ENCODE measurements at regions not wholly inside any gene's neighbourhood (a gene's known extent, or its start where the extent isn't known, plus 50 kb on each side); places are given as distances from the start of the nearest gene placed in this dataset.
"Not testable (repeated sequence)": the region's sequence is repeated elsewhere in the genome, so short reads cannot be mapped to it uniquely, and the experiment has no call there.

DNA sequence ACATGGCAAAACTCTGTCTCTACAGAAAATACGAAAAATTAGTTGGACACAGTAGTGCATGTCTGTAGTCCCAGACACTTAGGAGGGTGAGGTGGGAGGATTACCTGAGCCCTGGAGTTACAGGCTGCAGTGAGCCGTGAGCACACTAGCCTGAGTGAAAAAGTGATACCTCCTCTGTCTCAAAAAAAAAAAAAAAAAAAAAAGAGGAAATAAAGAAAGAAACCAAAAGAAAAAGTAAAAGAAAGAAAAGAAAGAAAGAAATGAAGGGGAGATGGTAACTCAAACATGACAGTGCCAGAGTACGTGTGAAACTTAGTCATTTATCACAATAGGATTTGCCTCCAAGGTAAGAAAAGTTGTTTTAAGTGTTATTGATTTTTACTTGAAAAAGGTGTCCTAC, 407.0 kb upstream of the MGAT4C start:
- no peak for DNase-seq (ENCODE audit: low read depth in 4 of 4, low spot score in 3 of 4)

DNA sequence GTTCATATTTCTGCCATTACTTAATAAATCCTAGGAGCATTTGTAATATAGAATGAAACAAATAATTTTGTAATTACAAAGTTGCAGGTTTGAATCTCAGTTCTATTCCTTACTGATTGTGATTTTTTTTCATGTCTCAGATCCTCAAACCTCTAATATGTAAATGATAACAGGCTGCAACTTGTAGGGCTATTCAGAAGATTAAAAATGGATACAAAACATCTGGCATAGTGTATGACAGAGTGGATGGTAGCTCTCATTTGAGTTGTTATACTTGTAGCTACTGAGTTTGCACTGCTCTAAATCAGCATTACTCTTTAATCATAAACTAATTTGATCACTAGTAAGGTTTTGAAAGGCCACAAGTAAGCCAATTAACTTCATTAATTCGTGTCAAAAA, 406.3 kb upstream of the MGAT4C start:
- DNase-seq (ENCODE audit: low read depth in 4 of 4, low spot score in 3 of 4) = no peak

DNA sequence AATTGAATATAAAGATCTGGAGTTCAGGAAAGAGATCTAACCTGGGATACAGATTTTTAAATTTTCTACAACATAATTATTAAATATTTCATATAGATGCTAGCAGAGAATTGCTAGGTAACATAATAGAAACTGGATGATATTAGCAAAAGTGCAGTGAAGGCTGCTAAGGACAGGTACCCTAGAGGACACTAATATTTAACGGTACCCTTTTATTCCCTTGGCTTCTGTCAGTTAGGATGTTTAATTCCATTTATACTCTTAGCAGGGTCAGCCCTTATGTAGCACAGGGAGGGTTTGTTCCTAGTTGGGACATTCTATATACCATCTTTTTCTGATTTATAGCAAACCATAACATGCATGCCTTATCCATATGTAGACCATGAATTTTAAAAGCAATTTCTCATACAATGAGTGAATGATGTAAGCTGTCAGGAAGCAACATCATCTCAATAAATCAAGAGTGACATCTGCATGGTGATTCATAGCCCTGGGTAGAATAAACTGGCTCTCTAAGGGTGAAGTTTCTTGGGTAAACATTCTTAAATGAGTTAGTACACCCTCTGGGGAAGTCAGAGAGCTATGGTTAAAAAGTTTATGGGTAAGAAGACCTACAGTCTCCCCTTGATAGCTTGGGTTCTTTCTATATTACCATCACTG, 404.4 kb upstream of the MGAT4C start:
- no peak for DNase-seq (ENCODE audit: low read depth in 4 of 4, low spot score in 3 of 4)

DNA sequence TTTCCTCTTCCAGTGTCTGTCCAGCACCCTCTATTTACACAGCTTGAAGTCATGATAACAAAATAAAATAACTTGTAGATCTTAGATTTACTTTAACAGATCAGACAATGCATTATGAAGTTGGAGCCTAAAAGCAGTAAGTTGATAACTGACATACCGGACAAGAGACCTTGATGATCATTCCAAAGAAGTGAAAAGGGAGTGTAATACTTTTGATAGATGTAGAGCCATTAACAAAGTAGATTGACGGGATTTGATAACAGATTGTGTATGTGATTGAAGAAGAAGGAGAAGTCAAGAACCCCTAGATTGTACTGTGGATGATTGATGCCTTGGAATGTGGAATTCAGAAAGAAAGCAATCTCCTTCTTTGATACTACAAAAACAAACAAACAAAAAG, 403.8 kb upstream of the MGAT4C start:
- no peak for DNase-seq (ENCODE audit: low read depth in 4 of 4, low spot score in 3 of 4)

DNA sequence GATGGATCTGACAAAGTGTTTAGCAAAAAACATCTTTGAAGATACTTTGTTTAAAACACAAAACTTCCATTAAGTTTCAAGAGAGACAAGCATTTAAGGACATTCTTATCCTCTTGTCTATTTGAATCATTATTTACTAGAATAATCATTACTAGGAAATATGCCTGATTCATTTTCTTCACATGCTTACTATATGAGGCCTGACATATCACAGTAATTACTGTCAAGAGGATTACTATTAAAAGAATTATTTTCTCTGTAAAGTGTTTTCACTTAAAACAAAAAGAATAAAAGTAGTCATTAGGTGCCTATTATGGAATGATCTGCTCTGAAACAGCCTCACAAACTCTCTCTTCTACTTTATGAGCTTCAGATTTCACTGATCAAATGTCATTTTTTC, 402.1 kb upstream of the MGAT4C start:
- no peak for DNase-seq (ENCODE audit: low read depth in 4 of 4, low spot score in 3 of 4)

GRCh38 chr12:86647800-86648199, 391.6 kb upstream of the MGAT4C start:
- no peak for DNase-seq (ENCODE audit: low read depth in 4 of 4, low spot score in 3 of 4)

GRCh38 chr12:86634456-86635410, 378.5 kb upstream of the MGAT4C start:
- DNase-seq (ENCODE audit: low read depth in 4 of 4, low spot score in 3 of 4) = no peak

- DNase-seq (ENCODE audit: low read depth in 4 of 4, low spot score in 3 of 4) = no peak
These were observed 370.8 kb upstream of the MGAT4C start for GRCh38 chr12:86627001-86627400.

DNA sequence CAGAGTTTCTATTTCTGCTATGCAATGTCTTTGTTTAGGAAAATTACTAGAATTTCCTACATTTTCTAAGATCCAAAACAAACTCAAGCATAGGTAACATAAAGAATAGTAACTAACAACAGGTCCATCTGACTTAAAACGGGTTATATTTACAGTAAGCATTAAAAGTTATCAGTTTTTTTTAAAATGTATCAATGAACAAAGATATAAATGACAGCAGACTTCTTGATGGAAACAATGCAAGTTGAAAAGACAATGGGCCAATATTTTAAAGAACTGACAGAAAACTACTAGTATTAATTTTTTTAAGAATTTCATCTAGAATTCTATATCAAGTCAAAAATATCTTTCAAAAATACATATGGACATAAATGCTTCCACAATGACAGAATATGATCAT, 367.1 kb upstream of the MGAT4C start:
- no peak for DNase-seq (ENCODE audit: low read depth in 4 of 4, low spot score in 3 of 4)

- DNase-seq (ENCODE audit: low read depth in 4 of 4, low spot score in 3 of 4) = no peak
These were observed 365.8 kb upstream of the MGAT4C start for GRCh38 chr12:86621957-86622356.

- DNase-seq (ENCODE audit: low read depth in 4 of 4, low spot score in 3 of 4) = peak in 1 of 4 donors; percentile 5
These were observed 357.1 kb upstream of the MGAT4C start for GRCh38 chr12:86613311-86613710.

- DNase-seq (ENCODE audit: low read depth in 4 of 4, low spot score in 3 of 4) = no peak
These were observed 352.4 kb upstream of the MGAT4C start for GRCh38 chr12:86608638-86609037.

DNA sequence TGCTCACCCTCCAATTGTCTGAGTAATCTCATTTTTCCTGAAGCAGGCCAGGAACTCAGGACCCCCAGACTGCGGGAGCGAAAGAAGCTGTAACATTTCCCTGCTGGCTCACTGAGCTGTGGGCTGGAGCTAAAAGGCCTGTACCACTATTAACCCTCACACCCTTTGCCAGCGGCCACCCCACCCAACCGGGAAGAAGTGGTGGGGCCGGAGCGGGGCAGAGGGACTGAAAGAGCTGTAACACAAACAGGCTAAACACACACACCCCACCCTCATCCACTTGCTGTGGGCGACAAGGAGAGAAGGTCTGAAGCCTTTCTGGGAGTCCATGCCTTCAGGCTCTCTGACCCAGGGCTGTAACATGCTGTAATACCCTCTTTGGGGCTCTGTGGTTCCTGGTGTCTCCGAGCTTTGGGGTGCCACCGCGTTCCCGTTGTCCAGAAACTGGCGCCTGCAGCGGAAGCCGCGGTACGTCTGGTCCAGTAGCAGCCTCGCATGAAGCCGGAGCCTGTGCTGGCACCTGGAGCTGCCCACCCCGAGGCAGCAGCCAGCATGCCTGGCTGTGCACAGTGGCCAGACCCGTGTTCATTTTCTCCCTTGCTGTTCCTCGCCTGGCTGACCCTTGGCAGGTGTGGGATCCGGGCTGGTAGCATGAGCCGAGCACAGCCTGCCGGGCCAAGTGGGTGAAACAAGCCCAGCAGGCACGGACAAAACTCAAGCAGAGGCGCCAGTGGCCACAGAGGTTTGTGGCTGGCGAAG, 345.5 kb upstream of the MGAT4C start:
- no peak for DNase-seq (ENCODE audit: low read depth in 4 of 4, low spot score in 3 of 4)

GRCh38 chr12:86600664-86601231, 344.6 kb upstream of the MGAT4C start:
- DNase-seq (ENCODE audit: low read depth in 4 of 4, low spot score in 3 of 4) = no peak

DNA sequence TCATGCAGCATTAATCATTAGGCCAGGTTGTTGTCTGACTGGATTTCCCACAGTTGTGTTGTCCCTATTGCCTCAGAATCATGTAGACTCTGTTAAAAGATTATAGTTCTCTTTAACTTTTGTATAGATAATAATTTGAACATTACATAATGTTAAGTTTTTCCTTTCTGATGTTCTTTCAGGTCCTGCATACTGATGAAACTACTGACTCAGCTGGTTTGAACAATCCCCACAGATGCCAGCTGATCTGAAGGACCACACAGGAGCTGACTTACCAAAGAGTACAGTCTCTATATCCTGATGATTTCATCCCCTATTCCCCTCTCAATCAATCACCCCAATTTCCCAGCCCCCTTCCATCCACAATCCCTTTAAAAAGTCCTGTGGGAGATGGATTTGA, 341.2 kb upstream of the MGAT4C start:
- DNase-seq (ENCODE audit: low read depth in 4 of 4, low spot score in 3 of 4) = no peak

- no peak for DNase-seq (ENCODE audit: low read depth in 4 of 4, low spot score in 3 of 4)
These were observed 334.1 kb upstream of the MGAT4C start for GRCh38 chr12:86590296-86590695.

GRCh38 chr12:86574143-86574542, 318.0 kb upstream of the MGAT4C start:
- no peak for DNase-seq (ENCODE audit: low read depth in 4 of 4, low spot score in 3 of 4)

DNA sequence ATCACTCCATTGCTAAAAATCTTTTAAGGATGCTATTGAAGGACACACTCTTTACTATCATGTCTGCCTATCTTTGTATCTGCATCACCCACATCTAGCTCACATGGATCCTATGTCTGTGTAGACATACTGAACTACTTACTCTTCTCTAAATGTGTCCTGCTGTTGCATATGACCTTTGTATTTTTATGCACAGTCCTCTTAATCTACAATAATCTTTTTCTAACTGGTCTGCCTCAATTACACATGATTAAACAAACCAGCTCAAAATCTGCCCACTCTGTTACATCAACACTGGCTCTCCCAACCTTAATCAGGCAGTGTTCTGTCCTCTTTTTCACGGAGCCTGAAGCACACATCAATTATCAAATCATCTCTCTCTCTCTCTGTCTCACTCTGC, 316.3 kb upstream of the MGAT4C start:
- DNase-seq (ENCODE audit: low read depth in 4 of 4, low spot score in 3 of 4) = no peak

- DNase-seq (ENCODE audit: low read depth in 4 of 4, low spot score in 3 of 4) = no peak
These were observed 308.8 kb upstream of the MGAT4C start for GRCh38 chr12:86565038-86565437.

DNA sequence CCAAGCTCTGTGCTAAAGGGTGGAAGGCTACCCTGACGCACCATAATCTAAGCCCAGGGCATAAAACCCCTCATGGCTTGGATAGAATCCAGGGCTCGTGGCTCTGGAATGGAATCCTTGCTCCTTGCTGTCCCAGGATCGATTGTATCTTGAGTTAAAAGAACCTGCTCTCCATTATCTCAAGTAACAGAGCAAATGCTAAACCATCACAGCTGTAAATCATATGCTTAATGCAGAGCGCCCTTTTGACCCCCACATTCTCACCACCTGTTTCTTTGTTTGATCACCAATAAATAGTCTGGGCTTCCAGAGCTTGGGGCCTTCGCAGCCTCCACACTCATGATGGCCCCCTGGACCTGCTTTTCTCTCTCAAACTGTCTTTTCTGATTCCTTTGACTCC, 299.3 kb upstream of the MGAT4C start:
- DNase-seq (ENCODE audit: low read depth in 4 of 4, low spot score in 3 of 4) = not testable (repeated sequence)

DNA sequence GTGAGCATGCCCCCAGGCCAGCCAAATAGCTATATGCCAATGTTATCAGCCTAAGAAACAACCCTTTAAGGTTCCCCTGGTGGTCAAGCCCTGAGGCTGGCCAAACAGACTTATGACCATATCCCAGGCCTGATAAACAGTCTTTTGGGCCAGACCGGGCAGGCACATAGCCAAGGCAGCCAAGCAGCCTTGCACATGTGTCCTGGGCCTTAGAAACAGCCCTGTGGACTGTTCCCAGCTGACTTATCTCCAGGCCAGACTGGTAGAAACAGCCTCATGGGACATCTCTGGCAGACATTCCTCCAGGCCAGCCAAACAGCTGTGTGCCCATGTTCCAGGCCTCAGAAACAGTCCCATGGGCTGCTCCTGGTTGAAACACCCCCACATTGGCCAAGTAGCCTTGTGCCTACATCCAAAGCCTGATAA, 295.0 kb upstream of the MGAT4C start:
- no peak for DNase-seq (ENCODE audit: low read depth in 4 of 4, low spot score in 3 of 4)

Measured in left renal pelvis (tissue), 4 donors.